Neuronal stem cell (in vitro differentiated cells): ENCODE measurements at regions not wholly inside any gene's neighbourhood (a gene's known extent, or its start where the extent isn't known, plus 50 kb on each side); places are given as distances from the start of the nearest gene placed in this dataset.

Source experiments
- DNase-seq: peaks from one replicate; pipeline ENCODE4 v3.0.0-alpha.2; 2013; ENCODE audit warnings: low spot score
- H2AFZ ChIP-seq: one replicate; pipeline ENCODE4 v1.6.1; 2013; ENCODE audit warnings: mild to moderate bottlenecking, low read length, inconsistent platforms
- H2AK5ac ChIP-seq: 2 replicates; pipeline ENCODE4 v1.6.1; 2013; ENCODE audit warnings: low read depth, mild to moderate bottlenecking, inconsistent platforms, low read length, moderate library complexity, mixed read lengths
- H2BK120ac ChIP-seq: 2 replicates; pipeline ENCODE4 v1.6.1; 2013; ENCODE audit warnings: low read depth, mild to moderate bottlenecking, inconsistent platforms, low read length, moderate library complexity, mixed read lengths
- H2BK12ac ChIP-seq: one replicate; pipeline ENCODE4 v1.6.1; 2013; ENCODE audit warnings: low read length, inconsistent platforms
- H2BK15ac ChIP-seq: 2 replicates; pipeline ENCODE4 v1.6.1; 2013; ENCODE audit warnings: mild to moderate bottlenecking, low read length, inconsistent platforms, mixed read lengths
- H2BK5ac ChIP-seq: one replicate; pipeline ENCODE4 v1.6.1; 2013; ENCODE audit warnings: inconsistent platforms, mild to moderate bottlenecking, low read length, moderate library complexity
- H3K14ac ChIP-seq: one replicate; pipeline ENCODE4 v1.6.1; 2013; ENCODE audit warnings: low read length, inconsistent platforms
- H3K18ac ChIP-seq: 2 replicates; pipeline ENCODE4 v1.6.1; 2013; ENCODE audit warnings: low read length, inconsistent platforms
- H3K23ac ChIP-seq: 2 replicates; pipeline ENCODE4 v1.6.1; 2013; ENCODE audit warnings: low read depth, mild to moderate bottlenecking, mixed read lengths, low read length, inconsistent platforms; ENCODE audit not compliant: poor library complexity
- H3K27ac ChIP-seq: replicated peaks from 3 replicates; pipeline ENCODE4 v1.5.1; 2013; ENCODE audit warnings: low read length, inconsistent platforms
- H3K27me3 ChIP-seq, 3 experiments: 2 replicates each; pipeline ENCODE4 v1.6.1; 2013; ENCODE audit warnings: low read length in 3 of 3, mild to moderate bottlenecking in 2 of 3, inconsistent platforms in 1 of 3, low read depth in 1 of 3, mixed read lengths in 1 of 3, moderate library complexity in 1 of 3; ENCODE audit not compliant: control insufficient read depth in 3 of 3, insufficient read depth in 3 of 3
- H3K36me3 ChIP-seq, 2 donors: replicated peaks in 1 of 2; 2 replicates each; pipeline ENCODE4 v1.6.1; 2013; ENCODE audit warnings: low read length in 2 of 2; ENCODE audit not compliant: control insufficient read depth in 2 of 2, insufficient read depth in 2 of 2
- H3K4ac ChIP-seq: 2 replicates; pipeline ENCODE4 v1.6.1; 2013; ENCODE audit warnings: inconsistent platforms, mild to moderate bottlenecking, low read length, moderate library complexity
- H3K4me1 ChIP-seq, 2 donors: 1 replicate in 1 of 2; 2 replicates in 1 of 2; pipeline ENCODE4 v1.6.1; 2013; ENCODE audit warnings: low read length in 2 of 2, low read depth in 1 of 2; ENCODE audit not compliant: control insufficient read depth in 2 of 2, insufficient read depth in 1 of 2
- H3K4me2 ChIP-seq: one replicate; pipeline ENCODE4 v1.6.1; 2013; ENCODE audit warnings: mild to moderate bottlenecking, low read length, inconsistent platforms; ENCODE audit not compliant: insufficient read depth, poor library complexity, severe bottlenecking
- H3K4me3 ChIP-seq, 2 donors: 2 replicates each; pipeline ENCODE4 v1.5.1; 2013; ENCODE audit warnings: low read length in 2 of 2, mild to moderate bottlenecking in 2 of 2, inconsistent platforms in 1 of 2, moderate library complexity in 1 of 2
- H3K79me1 ChIP-seq: one replicate; pipeline ENCODE4 v1.6.1; 2013; ENCODE audit warnings: low read depth, mild to moderate bottlenecking, inconsistent platforms, low read length, moderate library complexity
- H3K9ac ChIP-seq: one replicate; pipeline ENCODE4 v1.6.1; 2013; ENCODE audit warnings: mild to moderate bottlenecking, low read depth, low read length, inconsistent platforms; ENCODE audit not compliant: poor library complexity
- H3K9me3 ChIP-seq, 2 donors: replicated peaks in 1 of 2; 2 replicates each; pipeline versions ENCODE3 to v1.6.1; 2013; ENCODE audit warnings: low read length in 2 of 2, mild to moderate bottlenecking in 2 of 2, inconsistent platforms in 1 of 2, low read depth in 1 of 2, mixed read lengths in 1 of 2, moderate library complexity in 1 of 2; ENCODE audit not compliant: control insufficient read depth in 2 of 2, insufficient read depth in 1 of 2
- H4K8ac ChIP-seq: one replicate; pipeline ENCODE4 v1.6.1; 2013; ENCODE audit warnings: low read depth, mild to moderate bottlenecking, inconsistent platforms, low read length, moderate library complexity
- H4K91ac ChIP-seq: one replicate; pipeline ENCODE4 v1.6.1; 2013; ENCODE audit warnings: low read length, low read depth, mild to moderate bottlenecking, inconsistent platforms; ENCODE audit not compliant: poor library complexity
- whole genome bisulfite sequencing, 2 donors: extraction: QIAGEN DNeasy Blood & Tissue Kit; methylation state at CpG; one replicate each; pipeline ENCODE4 v1.1.7; 2013; ENCODE audit warnings: missing lambda C conversion rate in 2 of 2, mixed read lengths in 1 of 2; ENCODE audit not compliant: insufficient read length in 2 of 2, insufficient replicate concordance in 1 of 2; ENCODE audit errors: extremely low coverage in 2 of 2; 5-methylcytosine and 5-hydroxymethylcytosine counted together

- no peak overlapping the region for H2BK5ac ChIP-seq
- no peaks in the 10 kb centered on the region for H3K36me3 ChIP-seq
- H3K79me1 ChIP-seq: no peaks in the 10 kb centered on the region
- peak overlapping the region; percentile 26 for H3K4me2 ChIP-seq
- H2AFZ ChIP-seq: no peak overlapping the region
- H3K4me3 ChIP-seq: no peak overlapping the region
- H2BK12ac ChIP-seq: no peak overlapping the region
- no peak overlapping the region for H4K91ac ChIP-seq
- no peak overlapping the region for H3K4ac ChIP-seq
- H3K23ac ChIP-seq: no peak overlapping the region
- no peak for DNase-seq
- H3K14ac ChIP-seq: no peak overlapping the region
- no peak overlapping the region for H2BK15ac ChIP-seq
- H3K4me1 ChIP-seq: peaks cover 0 to 11% of the 10 kb centered on the region in 2 donors
- no peak overlapping the region for H2AK5ac ChIP-seq
- no peak overlapping the region for H4K8ac ChIP-seq
- H2BK120ac ChIP-seq: no peak overlapping the region
- WGBS, 2 donors: no CpG with 5 or more reads among the region's 3 CpGs
- no peaks in the 10 kb centered on the region for H3K27me3 ChIP-seq
- H3K9ac ChIP-seq: no peak overlapping the region
- peak overlapping the region; percentile 45 for H3K27ac ChIP-seq
- no peaks in the 10 kb centered on the region for H3K9me3 ChIP-seq
- no peak overlapping the region for H3K18ac ChIP-seq
Measured at GRCh38 chr5:60510663-60511062, 189.3 kb downstream of the DEPDC1B start.

- no peak for DNase-seq
- Histone ChIP-seq H3K27me3 (no peaks in the 10 kb centered on the region), H3K27ac (peak overlapping the region; percentile 43), H3K4me2 (no peak overlapping the region), H3K9me3 (no peaks in the 10 kb centered on the region), H4K91ac (no peak overlapping the region), H3K18ac (no peak overlapping the region), H3K23ac (no peak overlapping the region), H3K36me3 (no peaks in the 10 kb centered on the region), H4K8ac (no peak overlapping the region), H3K4me3 (no peak overlapping the region), H3K4ac (no peak overlapping the region), H2AFZ (no peak overlapping the region), H3K9ac (no peak overlapping the region), H2BK120ac (no peak overlapping the region), H2BK5ac (no peak overlapping the region), H2BK12ac (no peak overlapping the region), H3K4me1 (peaks cover 0 to 11% of the 10 kb centered on the region in 2 donors), H2AK5ac (no peak overlapping the region), H3K14ac (no peak overlapping the region), H3K79me1 (no peaks in the 10 kb centered on the region), H2BK15ac (no peak overlapping the region)
- WGBS, 2 donors: no CpG with 5 or more reads among the region's 3 CpGs
Measured at GRCh38 chr5:60510049-60510448, 189.9 kb downstream of the DEPDC1B start.

- no peak overlapping the region for H2AK5ac ChIP-seq
- H3K27me3 ChIP-seq: no peaks in the 10 kb centered on the region
- H4K91ac ChIP-seq: no peak overlapping the region
- no peaks in the 10 kb centered on the region for H3K79me1 ChIP-seq
- H2BK12ac ChIP-seq: no peak overlapping the region
- H2AFZ ChIP-seq: no peak overlapping the region
- H4K8ac ChIP-seq: no peak overlapping the region
- no peak overlapping the region for H3K14ac ChIP-seq
- H2BK120ac ChIP-seq: no peak overlapping the region
- WGBS, 2 donors: no CpG with 5 or more reads among the region's 2 CpGs
- peaks cover 0 to 11% of the 10 kb centered on the region in 2 donors for H3K4me1 ChIP-seq
- no peak overlapping the region for H3K9ac ChIP-seq
- H3K9me3 ChIP-seq: no peaks in the 10 kb centered on the region
- H3K23ac ChIP-seq: no peak overlapping the region
- no peak overlapping the region for H3K18ac ChIP-seq
- no peaks in the 10 kb centered on the region for H3K36me3 ChIP-seq
- no peak overlapping the region for H3K4ac ChIP-seq
- no peak overlapping the region for H3K4me3 ChIP-seq
- DNase-seq: no peak
- H3K4me2 ChIP-seq: no peak overlapping the region
- no peak overlapping the region for H2BK5ac ChIP-seq
- no peak overlapping the region for H2BK15ac ChIP-seq
- H3K27ac ChIP-seq: peak overlapping the region; percentile 43
Measured at GRCh38 chr5:60509519-60509918, 190.4 kb downstream of the DEPDC1B start.

GRCh38 chr5:60507687-60508086 is 192.3 kb downstream of the DEPDC1B start:
- no peak overlapping the region for H2BK120ac ChIP-seq
- peaks cover 0 to 11% of the 10 kb centered on the region in 2 donors for H3K4me1 ChIP-seq
- no peak overlapping the region for H2BK5ac ChIP-seq
- no peak overlapping the region for H3K23ac ChIP-seq
- no CpG with 5 or more reads among the region's 3 CpGs for whole genome bisulfite sequencing, 2 donors
- no peaks in the 10 kb centered on the region for H3K79me1 ChIP-seq
- H3K9me3 ChIP-seq: no peaks in the 10 kb centered on the region
- H3K27me3 ChIP-seq: no peaks in the 10 kb centered on the region
- no peak overlapping the region for H2BK12ac ChIP-seq
- H3K4me3 ChIP-seq: no peak overlapping the region
- H3K14ac ChIP-seq: no peak overlapping the region
- H3K18ac ChIP-seq: no peak overlapping the region
- H2AK5ac ChIP-seq: no peak overlapping the region
- H4K8ac ChIP-seq: no peak overlapping the region
- H3K4ac ChIP-seq: no peak overlapping the region
- no peaks in the 10 kb centered on the region for H3K36me3 ChIP-seq
- H3K9ac ChIP-seq: no peak overlapping the region
- H3K27ac ChIP-seq: no peak overlapping the region
- H3K4me2 ChIP-seq: no peak overlapping the region
- no peak overlapping the region for H2AFZ ChIP-seq
- no peak for DNase-seq
- H4K91ac ChIP-seq: no peak overlapping the region
- H2BK15ac ChIP-seq: no peak overlapping the region
